Liver (tissue), 3 donors: ENCODE measurements at regions not wholly inside any gene's neighbourhood (a gene's known extent, or its start where the extent isn't known, plus 50 kb on each side); places are given as distances from the start of the nearest gene placed in this dataset.

Experiments used
- EGR1 ChIP-seq, 2 donors: IDR thresholded peaks; 2 replicates each; pipeline ENCODE4 v1.6.1; 2016 to 2018; ENCODE audit warnings: antibody characterized with exemption in 2 of 2, low read depth in 2 of 2
- FOXA1 ChIP-seq: IDR thresholded peaks from 2 replicates; pipeline ENCODE4 v1.6.1; 2016; ENCODE audit warnings: antibody characterized with exemption
- GABPA ChIP-seq, 2 donors: IDR thresholded peaks in 1 of 2; conservative IDR thresholded peaks in 1 of 2; 2 replicates each; pipeline ENCODE4 v1.6.1; 2016; ENCODE audit warnings: antibody characterized with exemption in 2 of 2, mild to moderate bottlenecking in 1 of 2, moderate library complexity in 1 of 2
- RAD21 ChIP-seq, 2 donors: IDR thresholded peaks; 2 replicates each; pipeline ENCODE4 v1.6.1; 2016; ENCODE audit warnings: antibody characterized with exemption in 2 of 2, mild to moderate bottlenecking in 2 of 2
- SP1 ChIP-seq: IDR thresholded peaks from 2 replicates; pipeline ENCODE4 v1.6.1; 2018; ENCODE audit warnings: antibody characterized with exemption, mild to moderate bottlenecking
- TAF1 ChIP-seq: conservative IDR thresholded peaks from 2 replicates; pipeline ENCODE4 v1.6.1; 2016; ENCODE audit warnings: antibody characterized with exemption, mild to moderate bottlenecking
- YY1 ChIP-seq: IDR thresholded peaks from 2 replicates; pipeline ENCODE4 v1.6.1; 2016; ENCODE audit warnings: antibody characterized with exemption, mild to moderate bottlenecking
- TF ChIP-seq, protein P1 (sequence below): fragments of 150-350 bp; IDR thresholded peaks from 2 replicates; pipeline ENCODE4 v1.5.1; 2017; ENCODE audit warnings: improper control_type of control experiment, low read depth, low read length; ENCODE audit not compliant: missing input control
- TF ChIP-seq, protein P2 (sequence below): IDR thresholded peaks from 2 replicates; pipeline ENCODE4 v1.6.1; 2016; ENCODE audit warnings: antibody characterized with exemption
- TF ChIP-seq, protein P3 (sequence below): IDR thresholded peaks from 2 replicates; pipeline ENCODE4 v1.6.1; 2016; ENCODE audit warnings: antibody characterized with exemption
- donor health status: healthy.
- donor health status: healthy.

DNA sequence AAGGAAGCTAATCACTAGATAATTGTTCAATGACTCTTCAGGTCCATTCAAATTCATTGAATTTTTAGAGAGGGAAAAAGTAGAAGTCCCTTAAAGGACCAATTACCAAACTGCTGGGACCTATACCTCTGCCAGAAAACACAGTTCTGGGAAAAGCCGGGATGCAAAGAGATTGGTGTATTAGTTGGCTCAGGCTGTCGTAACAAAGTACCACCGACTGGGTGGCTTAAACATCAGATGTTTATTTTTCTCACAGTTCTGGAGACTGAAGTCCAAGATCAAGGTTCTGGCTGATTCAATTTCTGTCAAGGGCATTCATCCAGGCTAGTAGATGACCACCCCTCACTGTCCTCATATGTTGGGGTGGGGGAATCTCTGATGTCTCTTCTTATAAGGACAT lies 177.1 kb upstream of the FSTL4 start:
- TF ChIP-seq, protein P1, sequence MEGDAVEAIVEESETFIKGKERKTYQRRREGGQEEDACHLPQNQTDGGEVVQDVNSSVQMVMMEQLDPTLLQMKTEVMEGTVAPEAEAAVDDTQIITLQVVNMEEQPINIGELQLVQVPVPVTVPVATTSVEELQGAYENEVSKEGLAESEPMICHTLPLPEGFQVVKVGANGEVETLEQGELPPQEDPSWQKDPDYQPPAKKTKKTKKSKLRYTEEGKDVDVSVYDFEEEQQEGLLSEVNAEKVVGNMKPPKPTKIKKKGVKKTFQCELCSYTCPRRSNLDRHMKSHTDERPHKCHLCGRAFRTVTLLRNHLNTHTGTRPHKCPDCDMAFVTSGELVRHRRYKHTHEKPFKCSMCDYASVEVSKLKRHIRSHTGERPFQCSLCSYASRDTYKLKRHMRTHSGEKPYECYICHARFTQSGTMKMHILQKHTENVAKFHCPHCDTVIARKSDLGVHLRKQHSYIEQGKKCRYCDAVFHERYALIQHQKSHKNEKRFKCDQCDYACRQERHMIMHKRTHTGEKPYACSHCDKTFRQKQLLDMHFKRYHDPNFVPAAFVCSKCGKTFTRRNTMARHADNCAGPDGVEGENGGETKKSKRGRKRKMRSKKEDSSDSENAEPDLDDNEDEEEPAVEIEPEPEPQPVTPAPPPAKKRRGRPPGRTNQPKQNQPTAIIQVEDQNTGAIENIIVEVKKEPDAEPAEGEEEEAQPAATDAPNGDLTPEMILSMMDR: no peak
- TF ChIP-seq SP1: no peak
- TF ChIP-seq, protein P2, sequence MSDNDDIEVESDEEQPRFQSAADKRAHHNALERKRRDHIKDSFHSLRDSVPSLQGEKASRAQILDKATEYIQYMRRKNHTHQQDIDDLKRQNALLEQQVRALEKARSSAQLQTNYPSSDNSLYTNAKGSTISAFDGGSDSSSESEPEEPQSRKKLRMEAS: no peak
- no peak for TF ChIP-seq EGR1 (IDR thresholded peaks at IDR 0.05; ENCODE audit: low read depth in 2 of 2)
- TF ChIP-seq, protein P3, sequence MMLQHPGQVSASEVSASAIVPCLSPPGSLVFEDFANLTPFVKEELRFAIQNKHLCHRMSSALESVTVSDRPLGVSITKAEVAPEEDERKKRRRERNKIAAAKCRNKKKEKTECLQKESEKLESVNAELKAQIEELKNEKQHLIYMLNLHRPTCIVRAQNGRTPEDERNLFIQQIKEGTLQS: no peak
- TF ChIP-seq TAF1: no peak
- TF ChIP-seq RAD21 (IDR thresholded peaks at IDR 0.05): no peak
- TF ChIP-seq GABPA (IDR thresholded peaks at IDR 0.05 in 1 of 2, conservative IDR thresholded peaks at IDR 0.05 in 1 of 2): no peak
- TF ChIP-seq YY1: no peak
- TF ChIP-seq FOXA1: no peak
